Thoracic aorta (tissue), 2 donors: ENCODE measurements at regions not wholly inside any gene's neighbourhood (a gene's known extent, or its start where the extent isn't known, plus 50 kb on each side); places are given as distances from the start of the nearest gene placed in this dataset.

Experiments used
- ATAC-seq: fragments of 150-250 bp; one replicate; pipeline ENCODE4 v1.8.0; 2017; ENCODE audit warnings: low read depth; ENCODE audit not compliant: insufficient number of reproducible peaks, low FRiP score
- DNase-seq: peaks from one replicate; pipeline ENCODE4 v3.0.0-alpha.2; 2020; ENCODE audit warnings: low spot score
- H3K27ac ChIP-seq, 2 donors: fragments of 200-600 bp; sonication (generic); 1 replicate in 1 of 2; 2 replicates in 1 of 2; pipeline ENCODE4 v1.5.1; 2016; ENCODE audit warnings: mild to moderate bottlenecking in 2 of 2, moderate library complexity in 2 of 2
- H3K27me3 ChIP-seq: fragments of 200-600 bp; sonication (generic); replicated peaks from 2 replicates; pipeline ENCODE4 v1.6.0; 2016; ENCODE audit warnings: mild to moderate bottlenecking; ENCODE audit not compliant: insufficient read depth
- H3K36me3 ChIP-seq: fragments of 200-600 bp; sonication (generic); one replicate; pipeline ENCODE4 v1.5.1; 2016
- H3K4me1 ChIP-seq, 2 donors: fragments of 200-600 bp; sonication (generic); 1 replicate in 1 of 2; 2 replicates in 1 of 2; pipeline versions ENCODE4 v1.5.1 to v1.6.0; 2016; ENCODE audit warnings: low read depth in 2 of 2, mild to moderate bottlenecking in 1 of 2; ENCODE audit not compliant: control insufficient read depth in 1 of 2
- H3K4me3 ChIP-seq: fragments of 200-600 bp; sonication (generic); 2 replicates; pipeline ENCODE4 v1.5.1; 2016; ENCODE audit warnings: mild to moderate bottlenecking
- H3K9me3 ChIP-seq: fragments of 200-600 bp; sonication (generic); 2 replicates; pipeline ENCODE4 v1.5.1; 2016
- CTCF ChIP-seq: fragments of 200-600 bp; sonication (generic); IDR thresholded peaks from one replicate; pipeline ENCODE4 v1.5.1; 2019; ENCODE audit warnings: antibody characterized with exemption

- DNase-seq (no peak), ATAC-seq (no peak)
- no peaks in the 10 kb centered on the region for H3K4me1 ChIP-seq
- no peaks in the 10 kb centered on the region for H3K27me3 ChIP-seq
- TF ChIP-seq CTCF = no peak
- H3K4me3 ChIP-seq = no peak overlapping the region
- no peaks in the 10 kb centered on the region for H3K9me3 ChIP-seq
- H3K36me3 ChIP-seq = no peaks in the 10 kb centered on the region
- no peak overlapping the region for H3K27ac ChIP-seq
Measured at GRCh38 chr13:81293594-81294164, 952.8 kb upstream of the SPRY2 start.

DNA sequence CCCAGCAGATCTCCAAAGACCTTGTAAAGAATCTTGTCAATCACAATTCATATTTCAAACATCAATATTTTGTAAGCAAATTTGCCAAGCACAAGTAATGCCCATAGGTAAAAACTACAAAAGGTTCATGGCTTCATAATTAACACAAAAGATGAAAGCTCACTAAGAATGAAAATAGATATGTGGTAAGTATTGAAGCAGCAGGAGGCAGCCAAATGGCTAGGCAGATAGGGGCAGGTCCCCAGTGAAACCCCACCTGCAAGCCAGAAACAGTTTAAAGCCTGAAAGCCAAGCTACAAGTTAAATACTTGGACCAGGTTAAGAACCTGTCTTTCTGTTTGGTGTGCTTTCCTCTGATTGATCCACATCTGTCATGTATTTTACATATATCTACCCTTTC, 942.6 kb upstream of the SPRY2 start:
- Histone ChIP-seq H3K9me3 (no peaks in the 10 kb centered on the region), H3K27ac (no peak overlapping the region), H3K4me1 (no peaks in the 10 kb centered on the region), H3K4me3 (no peak overlapping the region), H3K27me3 (no peaks in the 10 kb centered on the region), H3K36me3 (no peaks in the 10 kb centered on the region)
- TF ChIP-seq CTCF = no peak
- DNase-seq = no peak
- ATAC-seq = no peak

GRCh38 chr13:81283062-81283461, 942.1 kb upstream of the SPRY2 start:
- TF ChIP-seq CTCF = no peak

GRCh38 chr13:81275666-81276258, 934.8 kb upstream of the SPRY2 start:
- no peaks in the 10 kb centered on the region for H3K36me3 ChIP-seq
- DNase-seq (no peak), ATAC-seq (no peak)
- H3K27ac ChIP-seq = no peak overlapping the region
- TF ChIP-seq CTCF = no peak
- H3K27me3 ChIP-seq = no peaks in the 10 kb centered on the region
- H3K4me1 ChIP-seq = no peaks in the 10 kb centered on the region
- H3K4me3 ChIP-seq = no peak overlapping the region
- no peaks in the 10 kb centered on the region for H3K9me3 ChIP-seq

More at GRCh38 chr13:81283062-81283461, 942.1 kb upstream of the SPRY2 start:
- Histone ChIP-seq H3K9me3 (no peaks in the 10 kb centered on the region), H3K4me3 (no peak overlapping the region), H3K27ac (no peak overlapping the region), H3K4me1 (no peaks in the 10 kb centered on the region), H3K27me3 (no peaks in the 10 kb centered on the region), H3K36me3 (no peaks in the 10 kb centered on the region)
- ATAC-seq (no peak), DNase-seq (no peak)

DNA sequence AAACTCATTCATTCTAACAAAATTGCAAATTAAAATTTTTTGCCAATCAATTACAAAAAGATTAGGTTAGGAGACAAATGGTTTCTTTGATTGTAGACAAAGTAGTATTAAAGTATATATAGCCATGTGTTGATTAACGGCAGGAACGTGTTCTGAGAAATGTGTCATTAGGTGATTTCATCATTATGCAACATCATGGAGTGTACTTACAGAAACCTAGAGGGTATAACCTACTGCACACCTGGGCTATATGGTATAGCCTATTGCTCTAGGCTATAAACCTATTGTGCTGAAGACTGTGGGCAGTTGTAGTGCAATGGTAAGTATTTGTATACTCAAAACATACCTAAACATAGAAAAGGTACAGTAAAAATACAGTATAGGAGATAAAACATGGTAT, 906.8 kb upstream of the SPRY2 start:
- Histone ChIP-seq H3K36me3 (no peaks in the 10 kb centered on the region), H3K27ac (no peak overlapping the region), H3K27me3 (no peaks in the 10 kb centered on the region), H3K4me1 (no peaks in the 10 kb centered on the region), H3K4me3 (no peak overlapping the region), H3K9me3 (no peaks in the 10 kb centered on the region)
- TF ChIP-seq CTCF = no peak
- no peak for DNase-seq
- ATAC-seq = no peak
